GM12865 (cell line): ENCODE measurements at regions not wholly inside any gene's neighbourhood (a gene's known extent, or its start where the extent isn't known, plus 50 kb on each side); places are given as distances from the start of the nearest gene placed in this dataset.

Experiments
- DNase-seq: peaks from one replicate; pipeline ENCODE4 v3.0.0; 2010; ENCODE audit warnings: low read depth
- H3K4me3 ChIP-seq: 2 replicates; pipeline ENCODE4 v1.5.1; 2011; ENCODE audit warnings: mild to moderate bottlenecking, low read depth, low read length, control low read depth
- TF ChIP-seq, protein P1 (sequence below): IDR thresholded peaks from 2 replicates; pipeline ENCODE4 v1.5.1; 2011; ENCODE audit warnings: low read length, control low read depth, low read depth, inconsistent platforms; ENCODE audit not compliant: insufficient read depth; ENCODE audit errors: missing control alignments

DNA sequence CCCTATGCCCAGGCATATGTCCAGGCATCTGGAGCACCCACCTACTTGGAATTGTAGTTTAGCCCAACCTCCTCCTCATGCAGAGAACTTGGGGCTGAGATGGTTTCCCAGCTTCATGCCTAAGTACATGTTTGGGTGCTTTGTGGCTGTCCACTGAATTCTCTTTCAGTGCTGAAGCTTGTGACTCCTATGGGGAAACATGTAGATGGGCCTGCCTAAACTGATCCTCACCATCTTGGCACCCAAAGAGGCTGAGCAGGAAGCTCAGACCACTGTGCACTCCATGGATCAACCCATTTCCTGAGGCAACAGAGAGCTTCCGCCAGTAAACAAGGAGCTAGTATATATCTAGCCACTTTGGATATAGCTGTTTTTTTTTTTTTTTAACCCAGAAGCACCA lies 2733.7 kb downstream of the PCDH7 start:
- TF ChIP-seq, protein P1, sequence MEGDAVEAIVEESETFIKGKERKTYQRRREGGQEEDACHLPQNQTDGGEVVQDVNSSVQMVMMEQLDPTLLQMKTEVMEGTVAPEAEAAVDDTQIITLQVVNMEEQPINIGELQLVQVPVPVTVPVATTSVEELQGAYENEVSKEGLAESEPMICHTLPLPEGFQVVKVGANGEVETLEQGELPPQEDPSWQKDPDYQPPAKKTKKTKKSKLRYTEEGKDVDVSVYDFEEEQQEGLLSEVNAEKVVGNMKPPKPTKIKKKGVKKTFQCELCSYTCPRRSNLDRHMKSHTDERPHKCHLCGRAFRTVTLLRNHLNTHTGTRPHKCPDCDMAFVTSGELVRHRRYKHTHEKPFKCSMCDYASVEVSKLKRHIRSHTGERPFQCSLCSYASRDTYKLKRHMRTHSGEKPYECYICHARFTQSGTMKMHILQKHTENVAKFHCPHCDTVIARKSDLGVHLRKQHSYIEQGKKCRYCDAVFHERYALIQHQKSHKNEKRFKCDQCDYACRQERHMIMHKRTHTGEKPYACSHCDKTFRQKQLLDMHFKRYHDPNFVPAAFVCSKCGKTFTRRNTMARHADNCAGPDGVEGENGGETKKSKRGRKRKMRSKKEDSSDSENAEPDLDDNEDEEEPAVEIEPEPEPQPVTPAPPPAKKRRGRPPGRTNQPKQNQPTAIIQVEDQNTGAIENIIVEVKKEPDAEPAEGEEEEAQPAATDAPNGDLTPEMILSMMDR = no peak
- H3K4me3 ChIP-seq = no peak overlapping the region
- no peak for DNase-seq

- TF ChIP-seq, protein P1 = no peak
- no peak overlapping the region for H3K4me3 ChIP-seq
- DNase-seq = no peak
Observed at GRCh38 chr4:33465565-33465964, 2745.4 kb downstream of the PCDH7 start.

GRCh38 chr4:33467291-33467690 lies 2747.1 kb downstream of the PCDH7 start:
- H3K4me3 ChIP-seq = no peak overlapping the region
- no peak for DNase-seq
- TF ChIP-seq, protein P1 = no peak

- no peak for DNase-seq
- TF ChIP-seq, protein P1 = no peak
- H3K4me3 ChIP-seq = no peak overlapping the region
Observed at GRCh38 chr4:33470805-33471204, 2750.6 kb downstream of the PCDH7 start.

GRCh38 chr4:33477715-33478114 lies 2757.5 kb downstream of the PCDH7 start:
- no peak for DNase-seq
- TF ChIP-seq, protein P1 = no peak
- H3K4me3 ChIP-seq = no peak overlapping the region

GRCh38 chr4:33482773-33483172 lies 2761.5 kb downstream of the ARAP2 start:
- no peak overlapping the region for H3K4me3 ChIP-seq
- DNase-seq = no peak
- TF ChIP-seq, protein P1 = no peak

DNA sequence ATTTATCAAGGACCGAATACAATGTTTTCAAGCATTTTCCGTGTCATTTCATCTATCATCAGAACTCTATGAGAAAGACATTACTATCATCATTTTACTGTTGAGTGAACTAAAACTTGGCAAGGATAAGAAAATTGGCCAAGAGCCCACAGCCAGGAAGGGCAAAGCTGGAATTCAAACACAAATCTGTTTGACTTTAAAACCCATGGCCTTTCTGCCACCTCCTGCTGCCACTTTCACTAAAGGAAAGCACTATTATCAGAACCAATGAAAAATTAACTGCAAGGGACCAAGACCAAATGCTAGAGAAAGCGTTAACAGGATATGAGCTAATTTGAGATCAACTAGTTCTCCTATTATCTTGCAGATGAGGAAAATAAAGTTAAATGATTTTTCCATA lies 2759.2 kb downstream of the ARAP2 start:
- no peak overlapping the region for H3K4me3 ChIP-seq
- TF ChIP-seq, protein P1 = no peak
- DNase-seq = no peak
